ENCODE measurements at regions not wholly inside any gene's neighbourhood (a gene's known extent, or its start where the extent isn't known, plus 50 kb on each side); places are given as distances from the start of the nearest gene placed in this dataset.

DNA sequence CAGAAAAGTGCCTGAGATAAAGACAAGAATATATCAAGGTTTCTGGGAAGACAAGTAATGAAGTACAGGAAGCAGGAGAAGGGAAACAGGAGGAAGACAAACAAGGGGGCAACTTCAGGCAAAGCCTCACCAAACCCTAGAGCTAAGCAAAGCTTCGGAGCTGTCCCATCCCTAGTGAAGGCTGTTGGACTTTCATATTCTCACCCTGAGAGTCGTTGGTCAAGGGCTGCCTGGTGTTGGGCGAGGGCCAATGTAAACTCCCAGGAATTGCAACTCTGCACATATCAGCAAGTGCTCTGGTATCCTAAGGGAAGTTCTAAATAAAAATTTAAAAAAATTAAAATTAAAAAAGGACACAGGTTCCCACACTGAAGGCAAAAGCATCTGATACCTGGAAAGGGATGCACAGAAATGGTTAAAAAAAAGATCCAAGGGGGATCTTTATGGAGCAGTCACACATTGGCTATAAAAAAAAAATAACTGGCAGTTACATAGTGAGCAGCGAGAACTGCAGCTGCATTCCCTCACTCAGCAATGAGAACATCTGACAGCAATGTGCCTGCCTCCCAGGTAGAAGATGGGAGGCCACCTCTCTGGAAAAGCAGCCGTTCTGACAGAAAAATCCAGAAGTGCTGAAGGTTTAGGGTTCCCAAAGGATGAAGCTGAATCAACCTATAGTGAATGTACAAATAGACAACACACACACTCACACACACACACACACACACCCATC is 304.7 kb downstream of the WDR11 start:
- POLR2A ChIA-PET = no interaction called here
- WGBS (ENCODE audit: low lambda C conversion rate) = 4% methylated on average over 5 of the region's 5 CpGs
- Histone ChIP-seq H3K79me2 (ENCODE audit: insufficient read depth) (no peaks in the 10 kb centered on the region), H3K27me3 (ENCODE audit: insufficient read depth) (no peaks in the 10 kb centered on the region), H3K9ac (no peak overlapping the region), H3K9me2 (no peaks in the 10 kb centered on the region), H2AFZ (ENCODE audit: low read depth) (no peak overlapping the region), H4K20me1 (ENCODE audit: insufficient read depth) (no peaks in the 10 kb centered on the region), H3K4me3 (ENCODE audit: low read depth in 2 of 2, low read length in 1 of 2) (no peak overlapping the region), H3K27ac (ENCODE audit: low read depth in 2 of 2, low read length in 1 of 2) (no peak overlapping the region), H3F3A (replicated peaks; ENCODE audit: insufficient read depth) (no peaks in the 10 kb centered on the region), H3K4me2 (no peak overlapping the region), H3K36me3 (replicated peaks in 1 of 2; ENCODE audit: control insufficient read depth in 1 of 2, insufficient read depth in 2 of 2, low read length in 1 of 2) (no peaks in the 10 kb centered on the region), H3K9me3 (0 out of 2 replicates have a peak, but pooled peaks cover 4% of the 10 kb centered on the region), H3K4me1 (ENCODE audit: control insufficient read depth in 1 of 2, insufficient read depth in 2 of 2, low read depth in 1 of 2, low read length in 1 of 2) (no peaks in the 10 kb centered on the region)
- CTCF ChIA-PET = no interaction called here
- no peak for DNase-seq
- no peak for TF ChIP-seq EZH2phosphoT487 (IDR thresholded peaks at IDR 0.05; ENCODE audit: borderline replicate concordance, low read depth)
- TF ChIP-seq USF2 (IDR thresholded peaks at IDR 0.05; ENCODE audit: borderline replicate concordance, low read depth, low read length) = no peak
- no peak for TF ChIP-seq TAF1 (IDR thresholded peaks at IDR 0.05; ENCODE audit: borderline replicate concordance, low read depth, low read length)
- no peak for TF ChIP-seq POLR2AphosphoS5 (IDR thresholded peaks at IDR 0.05; ENCODE audit: low read depth, low read length)
- TF ChIP-seq FOSL2 (IDR thresholded peaks at IDR 0.05; ENCODE audit: borderline replicate concordance, low read depth) = no peak
- no peak for TF ChIP-seq RCOR1 (IDR thresholded peaks at IDR 0.05; ENCODE audit: low read length)
- TF ChIP-seq, protein P1, sequence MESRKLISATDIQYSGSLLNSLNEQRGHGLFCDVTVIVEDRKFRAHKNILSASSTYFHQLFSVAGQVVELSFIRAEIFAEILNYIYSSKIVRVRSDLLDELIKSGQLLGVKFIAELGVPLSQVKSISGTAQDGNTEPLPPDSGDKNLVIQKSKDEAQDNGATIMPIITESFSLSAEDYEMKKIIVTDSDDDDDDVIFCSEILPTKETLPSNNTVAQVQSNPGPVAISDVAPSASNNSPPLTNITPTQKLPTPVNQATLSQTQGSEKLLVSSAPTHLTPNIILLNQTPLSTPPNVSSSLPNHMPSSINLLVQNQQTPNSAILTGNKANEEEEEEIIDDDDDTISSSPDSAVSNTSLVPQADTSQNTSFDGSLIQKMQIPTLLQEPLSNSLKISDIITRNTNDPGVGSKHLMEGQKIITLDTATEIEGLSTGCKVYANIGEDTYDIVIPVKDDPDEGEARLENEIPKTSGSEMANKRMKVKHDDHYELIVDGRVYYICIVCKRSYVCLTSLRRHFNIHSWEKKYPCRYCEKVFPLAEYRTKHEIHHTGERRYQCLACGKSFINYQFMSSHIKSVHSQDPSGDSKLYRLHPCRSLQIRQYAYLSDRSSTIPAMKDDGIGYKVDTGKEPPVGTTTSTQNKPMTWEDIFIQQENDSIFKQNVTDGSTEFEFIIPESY (IDR thresholded peaks at IDR 0.05; ENCODE audit: borderline replicate concordance, low read depth) = no peak
- TF ChIP-seq, protein P2, sequence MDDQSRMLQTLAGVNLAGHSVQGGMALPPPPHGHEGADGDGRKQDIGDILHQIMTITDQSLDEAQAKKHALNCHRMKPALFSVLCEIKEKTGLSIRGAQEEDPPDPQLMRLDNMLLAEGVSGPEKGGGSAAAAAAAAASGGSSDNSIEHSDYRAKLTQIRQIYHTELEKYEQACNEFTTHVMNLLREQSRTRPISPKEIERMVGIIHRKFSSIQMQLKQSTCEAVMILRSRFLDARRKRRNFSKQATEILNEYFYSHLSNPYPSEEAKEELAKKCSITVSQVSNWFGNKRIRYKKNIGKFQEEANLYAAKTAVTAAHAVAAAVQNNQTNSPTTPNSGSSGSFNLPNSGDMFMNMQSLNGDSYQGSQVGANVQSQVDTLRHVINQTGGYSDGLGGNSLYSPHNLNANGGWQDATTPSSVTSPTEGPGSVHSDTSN (IDR thresholded peaks at IDR 0.05) = no peak
- TF ChIP-seq NFIC (IDR thresholded peaks at IDR 0.05; ENCODE audit: borderline replicate concordance) = no peak
- no peak for TF ChIP-seq FOXJ3 (CRISPR knock-in tag; IDR thresholded peaks at IDR 0.05)

DNA sequence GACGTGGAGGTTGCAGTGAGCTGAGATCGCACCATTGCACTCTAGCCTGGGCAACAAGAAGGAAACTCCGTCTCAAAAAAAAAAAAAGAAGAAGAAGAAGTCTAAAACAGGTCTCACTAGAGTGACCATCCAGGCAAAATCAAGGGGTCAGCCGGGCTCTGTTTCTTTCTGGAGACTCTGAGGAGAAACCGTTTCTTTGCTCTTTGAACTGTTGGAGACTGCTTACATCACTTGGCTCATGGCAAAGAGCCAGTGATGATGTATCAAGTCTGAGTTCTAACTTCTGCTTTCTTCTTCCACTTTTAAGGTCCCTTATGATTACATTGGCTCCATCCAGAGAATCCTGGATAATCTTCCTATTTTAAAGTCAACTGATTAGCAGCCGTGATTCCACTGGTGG is 306.8 kb downstream of the WDR11 start:
- POLR2A ChIA-PET = no interaction called here
- DNase-seq = no peak
- TF ChIP-seq, protein P3, sequence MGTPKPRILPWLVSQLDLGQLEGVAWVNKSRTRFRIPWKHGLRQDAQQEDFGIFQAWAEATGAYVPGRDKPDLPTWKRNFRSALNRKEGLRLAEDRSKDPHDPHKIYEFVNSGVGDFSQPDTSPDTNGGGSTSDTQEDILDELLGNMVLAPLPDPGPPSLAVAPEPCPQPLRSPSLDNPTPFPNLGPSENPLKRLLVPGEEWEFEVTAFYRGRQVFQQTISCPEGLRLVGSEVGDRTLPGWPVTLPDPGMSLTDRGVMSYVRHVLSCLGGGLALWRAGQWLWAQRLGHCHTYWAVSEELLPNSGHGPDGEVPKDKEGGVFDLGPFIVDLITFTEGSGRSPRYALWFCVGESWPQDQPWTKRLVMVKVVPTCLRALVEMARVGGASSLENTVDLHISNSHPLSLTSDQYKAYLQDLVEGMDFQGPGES (IDR thresholded peaks at IDR 0.05; ENCODE audit: low read depth, low read length) = no peak
- TF ChIP-seq FOXM1 (IDR thresholded peaks at IDR 0.05; ENCODE audit: low read depth) (no peak), MXI1 (IDR thresholded peaks at IDR 0.05; ENCODE audit: low read depth, low read length) (no peak), RCOR1 (IDR thresholded peaks at IDR 0.05; ENCODE audit: low read length) (no peak), MEF2A (IDR thresholded peaks at IDR 0.05; ENCODE audit: borderline replicate concordance, low read depth) (no peak), CHD2 (IDR thresholded peaks at IDR 0.05; ENCODE audit: low read length, partially characterized antibody) (no peak), YY1 (IDR thresholded peaks at IDR 0.05; ENCODE audit: low read depth) (no peak), EZH2phosphoT487 (IDR thresholded peaks at IDR 0.05; ENCODE audit: borderline replicate concordance, low read depth) (no peak), SMC3 (IDR thresholded peaks at IDR 0.05; ENCODE audit: low read depth, low read length) (no peak)
- Histone ChIP-seq H3K36me3 (replicated peaks in 1 of 2; ENCODE audit: control insufficient read depth in 1 of 2, insufficient read depth in 2 of 2, low read length in 1 of 2) (no peaks in the 10 kb centered on the region), H3K27ac (ENCODE audit: low read depth in 2 of 2, low read length in 1 of 2) (no peak overlapping the region), H3K4me2 (no peak overlapping the region), H3K9me3 (0 out of 2 replicates have a peak, but pooled peaks cover 4% of the 10 kb centered on the region), H3K4me1 (ENCODE audit: control insufficient read depth in 1 of 2, insufficient read depth in 2 of 2, low read depth in 1 of 2, low read length in 1 of 2) (no peaks in the 10 kb centered on the region), H3K79me2 (ENCODE audit: insufficient read depth) (no peaks in the 10 kb centered on the region), H2AFZ (ENCODE audit: low read depth) (no peak overlapping the region), H3K27me3 (ENCODE audit: insufficient read depth) (no peaks in the 10 kb centered on the region), H3F3A (replicated peaks; ENCODE audit: insufficient read depth) (no peaks in the 10 kb centered on the region), H4K20me1 (ENCODE audit: insufficient read depth) (no peaks in the 10 kb centered on the region), H3K4me3 (ENCODE audit: low read depth in 2 of 2, low read length in 1 of 2) (no peak overlapping the region), H3K9me2 (no peaks in the 10 kb centered on the region), H3K9ac (no peak overlapping the region)
- CTCF ChIA-PET = interaction anchor here (1.3 kb wide), 1 partner anchor 27 kb away, joined by 3 read pairs; no protein-coding TSS in a partner anchor
- WGBS (ENCODE audit: low lambda C conversion rate) = 26% methylated on average over 5 of the region's 6 CpGs

All from SK-N-SH (cell line).